HG02763 (cell line): ENCODE measurements at regions not wholly inside any gene's neighbourhood (a gene's known extent, or its start where the extent isn't known, plus 50 kb on each side); places are given as distances from the start of the nearest gene placed in this dataset.

Experiments used
- ATAC-seq: cut with Tn5 transposase; IDR thresholded peaks from one replicate; pipeline ENCODE4 v1.9.1; 2021; ENCODE audit warnings: mild to moderate bottlenecking, moderate library complexity; ENCODE audit not compliant: unreplicated experiment

DNA sequence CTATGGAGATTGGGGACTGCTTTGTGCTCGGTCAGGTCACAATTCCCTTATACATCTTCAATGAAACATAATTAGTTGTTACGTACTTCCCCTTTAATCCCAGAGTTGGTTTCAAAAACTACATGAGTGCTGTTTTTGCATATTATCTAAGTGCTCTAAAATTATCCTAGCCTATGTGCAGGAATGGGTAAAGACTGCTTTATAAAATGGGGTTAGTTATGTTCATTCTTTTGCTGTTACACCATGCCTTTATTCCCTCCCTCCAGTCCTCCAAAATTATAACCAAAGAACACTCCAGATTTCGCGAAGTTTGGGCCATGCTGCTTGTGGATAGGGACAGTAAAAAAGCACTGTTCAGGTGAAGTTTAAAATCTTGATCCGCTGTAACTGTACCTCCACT is 173.9 kb upstream of the SNX7 start:
- ATAC-seq = no peak

DNA sequence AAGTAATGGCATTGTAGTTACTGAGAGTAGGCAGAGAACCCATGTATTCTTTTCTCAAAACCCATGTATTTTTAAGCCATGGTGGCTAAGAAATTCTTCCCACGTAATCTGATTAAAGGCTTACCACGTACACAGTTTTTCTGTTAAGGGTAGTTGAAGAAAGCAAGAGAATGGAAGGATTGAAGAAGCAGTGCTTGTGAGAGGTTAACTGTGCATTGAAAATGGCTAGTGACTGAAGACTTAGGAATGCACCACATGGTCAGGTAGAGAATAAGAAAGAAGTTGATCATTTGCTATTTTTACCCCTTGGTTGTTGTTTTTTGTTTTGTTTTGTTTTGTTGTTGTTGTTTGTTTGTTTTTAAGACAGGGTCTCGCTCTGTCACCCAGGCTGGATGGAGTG is 178.9 kb upstream of the SNX7 start:
- ATAC-seq = no peak

DNA sequence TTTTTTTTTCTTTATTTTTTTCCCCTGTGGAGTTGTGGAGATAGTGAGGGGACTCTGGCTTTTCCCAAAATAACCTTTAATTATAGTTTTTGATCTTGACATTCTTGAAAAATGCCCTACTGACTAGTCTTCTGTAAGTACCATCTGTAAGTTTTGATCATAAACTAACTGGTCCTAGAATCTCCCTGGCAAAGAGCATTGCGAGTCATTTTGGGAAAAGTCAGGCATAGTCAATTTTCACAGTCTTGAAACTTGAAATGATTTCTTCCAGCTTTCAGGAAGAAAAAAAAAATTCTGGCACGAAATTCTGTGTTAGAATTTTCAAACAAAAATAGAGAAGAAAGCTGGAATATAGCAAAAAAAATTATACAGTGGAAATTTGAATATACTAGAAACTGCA is 181.2 kb upstream of the SNX7 start:
- no peak for ATAC-seq

DNA sequence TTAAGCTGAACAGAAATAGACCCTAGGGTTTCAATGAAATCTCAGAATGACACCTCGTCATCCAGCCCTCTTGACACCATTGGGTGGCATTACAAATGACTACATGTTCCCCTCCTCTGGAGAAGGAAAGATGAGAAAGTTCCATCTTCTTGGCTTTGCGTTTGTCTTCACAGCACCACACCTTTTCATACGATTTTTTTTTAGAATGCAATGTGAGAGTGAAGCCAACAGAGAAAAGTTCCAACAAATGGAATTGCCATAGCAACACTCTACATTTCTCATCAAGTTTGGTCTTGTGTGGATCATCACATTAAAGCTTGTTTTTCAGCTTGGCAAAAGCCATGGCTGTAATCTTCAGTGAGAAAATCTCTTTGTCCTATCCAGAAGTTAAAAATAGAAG is 183.4 kb upstream of the SNX7 start:
- ATAC-seq = no peak

DNA sequence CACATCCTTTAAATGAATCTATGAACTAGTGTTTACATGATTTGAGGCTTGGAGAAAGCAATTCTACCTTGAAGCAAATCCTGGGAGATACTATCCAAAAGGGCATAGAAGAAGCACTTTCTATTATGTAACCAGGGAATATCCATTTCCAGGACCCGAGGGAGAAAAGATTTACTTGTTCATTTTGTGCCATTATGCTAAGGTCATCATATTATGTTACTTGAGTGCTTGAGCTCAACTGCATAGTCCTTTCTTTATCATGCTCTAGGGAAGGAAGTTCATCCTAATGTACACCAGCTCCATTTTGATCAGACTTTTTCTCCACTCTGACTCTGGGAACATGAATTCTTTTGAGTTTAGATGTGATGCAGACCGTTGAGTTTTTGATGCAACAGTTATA is 188.6 kb upstream of the SNX7 start:
- ATAC-seq = no peak

DNA sequence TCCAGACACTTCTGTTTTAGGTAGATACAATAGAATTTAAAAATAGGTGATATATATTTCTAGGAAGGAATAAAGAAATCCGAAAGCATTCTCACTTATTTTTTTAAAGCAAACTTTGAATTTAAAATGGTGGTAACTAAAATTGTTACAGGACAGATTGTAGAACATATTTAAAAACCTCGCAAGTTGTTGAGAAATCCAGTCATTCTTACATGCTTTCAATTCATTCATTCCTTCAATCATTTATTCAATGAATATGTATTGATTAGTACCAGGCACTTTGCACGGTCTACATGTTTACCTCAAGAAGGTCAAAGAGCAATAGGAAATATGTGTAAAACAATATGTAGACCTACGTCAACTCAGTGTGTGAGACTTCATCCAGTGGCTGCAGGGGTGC is 189.9 kb upstream of the SNX7 start:
- ATAC-seq = no peak

- no peak for ATAC-seq
These were observed 193.3 kb upstream of the SNX7 start for GRCh38 chr1:98468111-98468717.

- ATAC-seq = no peak
These were observed 193.9 kb upstream of the SNX7 start for GRCh38 chr1:98467586-98467985.

DNA sequence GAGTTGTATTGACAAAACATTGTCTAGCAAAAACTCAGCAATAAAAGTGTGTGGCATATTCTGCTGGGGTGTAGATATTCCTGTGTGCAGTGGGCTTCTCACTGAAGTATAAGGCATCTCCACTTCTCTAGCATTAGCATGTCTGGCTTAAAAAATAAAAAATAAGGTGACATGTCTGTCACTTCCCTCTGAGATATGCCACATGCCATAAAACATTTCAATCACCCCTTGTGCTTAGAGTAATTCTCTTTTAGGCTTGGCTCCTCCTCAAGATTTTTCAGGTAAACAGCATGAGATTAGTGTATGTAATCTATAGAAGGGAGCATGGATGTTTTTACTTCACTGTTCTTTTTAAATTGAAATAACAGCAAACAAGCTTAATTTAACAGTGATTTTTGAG is 194.4 kb upstream of the SNX7 start:
- ATAC-seq = no peak

- ATAC-seq = no peak
These were observed 199.6 kb upstream of the SNX7 start for GRCh38 chr1:98461873-98462385.

DNA sequence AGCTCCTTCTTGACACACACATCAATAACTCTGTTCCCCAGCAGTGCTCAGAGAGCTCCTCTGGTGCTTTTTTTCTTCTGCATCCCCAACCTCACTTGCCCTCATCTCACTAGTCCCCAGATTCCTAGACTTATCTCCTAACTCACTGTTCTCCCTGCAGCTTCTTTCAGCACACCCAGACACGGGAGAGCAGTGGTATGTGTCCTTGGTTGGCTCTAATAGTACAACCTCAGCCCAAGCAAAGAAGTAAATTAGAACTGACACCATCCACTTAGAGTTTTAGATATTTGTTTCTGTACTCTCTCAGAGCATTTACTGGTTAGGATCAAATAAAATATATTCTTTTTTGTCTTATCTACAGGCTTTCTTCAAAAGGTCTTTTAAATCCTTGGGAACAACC is 201.4 kb upstream of the SNX7 start:
- ATAC-seq = no peak

DNA sequence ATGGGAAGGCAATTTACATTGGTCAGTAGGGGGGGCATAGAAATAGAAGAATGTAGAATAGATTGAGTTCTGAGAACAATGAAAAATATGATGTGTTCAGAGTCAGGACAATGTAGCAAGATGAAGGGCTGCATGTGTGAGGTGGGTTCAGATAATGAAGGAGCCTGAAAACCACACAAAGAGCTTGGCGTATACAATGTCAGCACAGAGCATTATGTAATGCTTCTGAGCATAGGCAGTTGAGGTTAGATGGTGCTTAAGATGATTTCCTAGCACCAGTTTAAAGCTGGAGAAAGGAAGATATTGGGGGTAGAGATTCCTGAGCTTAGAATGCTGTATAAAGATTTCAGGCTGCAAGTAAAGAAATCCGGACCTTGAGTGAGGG is 202.0 kb upstream of the SNX7 start:
- no peak for ATAC-seq

DNA sequence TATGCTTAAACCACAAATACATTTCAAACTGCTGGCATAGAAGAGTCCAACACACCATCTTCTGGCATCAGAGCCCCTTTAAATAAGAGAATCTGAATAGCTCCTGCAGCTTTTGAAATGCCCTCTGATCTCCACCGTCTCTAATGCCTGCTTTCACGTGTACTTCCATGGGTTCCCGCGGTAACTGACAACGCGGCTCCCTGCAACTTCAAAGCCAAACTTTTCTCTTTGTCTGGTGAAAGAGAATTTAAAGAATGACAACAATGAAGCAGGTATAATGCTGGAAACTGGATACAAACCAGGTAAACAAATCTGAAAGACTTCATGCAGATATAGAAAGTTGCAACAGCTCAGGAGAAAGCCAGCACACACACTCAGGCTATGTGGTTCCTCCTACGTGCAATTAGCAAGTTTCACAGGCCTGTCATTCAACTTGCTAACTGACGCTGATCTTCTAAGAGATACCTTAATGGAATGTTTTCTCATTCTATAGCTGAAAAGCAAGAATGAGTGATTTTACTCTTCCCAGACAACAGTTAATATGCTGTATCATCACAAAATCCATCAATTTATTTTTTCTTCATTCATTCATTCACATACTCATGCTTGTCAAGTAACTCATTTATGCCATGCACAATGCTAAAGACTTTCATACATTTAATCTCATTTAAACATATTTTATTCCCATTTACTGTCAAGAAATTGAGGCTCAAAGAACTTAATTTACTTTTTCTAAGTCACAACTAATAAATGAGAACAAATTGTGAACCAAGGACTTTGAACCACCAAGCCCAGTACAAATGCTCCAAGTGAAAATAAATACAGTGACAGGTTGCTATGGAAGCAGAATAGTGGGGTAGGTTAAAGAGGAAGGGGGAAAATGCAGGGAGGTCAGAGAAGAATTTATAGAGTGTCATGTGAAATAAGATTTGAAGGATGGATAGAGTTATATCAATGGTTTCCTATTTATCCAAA is 202.7 kb upstream of the SNX7 start:
- no peak for ATAC-seq

DNA sequence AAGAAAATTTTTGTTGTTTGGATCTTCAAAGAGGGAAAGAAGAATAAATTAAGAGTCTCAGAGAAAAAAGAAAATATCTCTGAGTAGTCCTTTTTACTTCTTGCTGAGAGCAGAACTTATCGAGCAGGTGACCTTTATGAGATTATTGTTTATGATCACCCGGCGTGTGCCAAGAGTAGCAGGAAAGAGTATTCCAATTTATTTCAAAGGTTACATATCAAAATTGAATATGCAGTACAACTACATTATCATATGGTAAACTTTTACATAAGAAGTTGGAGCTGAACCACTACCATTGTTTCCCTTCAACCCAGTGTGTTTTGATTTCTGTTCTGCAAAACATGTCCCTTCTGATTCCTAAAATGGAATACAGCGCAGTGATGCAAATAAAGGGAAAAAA is 204.3 kb upstream of the SNX7 start:
- no peak for ATAC-seq

DNA sequence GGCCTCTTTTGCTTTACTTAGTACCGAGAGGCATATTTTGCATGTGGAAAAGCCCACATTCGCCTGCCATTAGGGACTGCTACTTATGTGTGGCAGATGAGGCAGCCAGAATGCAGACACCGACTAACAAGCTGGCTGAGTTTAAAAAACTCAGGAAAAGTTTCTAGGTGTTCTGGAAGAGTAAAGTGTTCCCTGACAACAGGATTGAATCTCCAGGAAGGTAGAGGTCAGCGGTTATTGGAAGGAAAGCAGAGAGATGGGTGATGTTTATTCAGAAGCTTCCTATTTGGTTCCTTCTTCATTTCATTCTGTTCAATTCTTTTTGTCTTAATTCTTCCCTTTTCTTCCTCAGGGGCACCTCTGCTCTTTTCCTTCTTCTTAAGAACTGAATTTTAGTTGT is 206.9 kb upstream of the SNX7 start:
- no peak for ATAC-seq

DNA sequence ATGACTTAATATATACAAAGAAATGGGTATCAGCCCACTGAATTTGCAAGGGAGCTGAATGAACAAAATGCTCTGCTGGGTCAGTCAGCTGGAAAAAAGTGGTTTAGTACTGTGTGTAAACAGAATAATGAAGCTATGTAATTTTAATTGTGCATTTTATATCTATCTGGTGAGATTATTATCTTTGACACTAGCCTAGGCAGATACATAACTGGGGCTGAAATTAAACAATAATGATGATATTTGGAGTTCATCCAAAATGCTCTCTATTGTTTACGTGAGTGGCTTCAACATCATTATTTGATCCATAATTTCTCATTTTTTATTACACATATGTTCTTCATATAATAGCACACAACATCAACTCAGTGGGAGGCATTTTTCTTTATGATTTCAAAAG is 208.5 kb upstream of the SNX7 start:
- ATAC-seq = no peak

- no peak for ATAC-seq
These were observed 209.4 kb upstream of the SNX7 start for GRCh38 chr1:98452162-98452561.

- ATAC-seq = no peak
These were observed 220.2 kb upstream of the SNX7 start for GRCh38 chr1:98441281-98441680.

GRCh38 chr1:98439471-98439870 is 222.1 kb upstream of the SNX7 start:
- ATAC-seq = no peak

DNA sequence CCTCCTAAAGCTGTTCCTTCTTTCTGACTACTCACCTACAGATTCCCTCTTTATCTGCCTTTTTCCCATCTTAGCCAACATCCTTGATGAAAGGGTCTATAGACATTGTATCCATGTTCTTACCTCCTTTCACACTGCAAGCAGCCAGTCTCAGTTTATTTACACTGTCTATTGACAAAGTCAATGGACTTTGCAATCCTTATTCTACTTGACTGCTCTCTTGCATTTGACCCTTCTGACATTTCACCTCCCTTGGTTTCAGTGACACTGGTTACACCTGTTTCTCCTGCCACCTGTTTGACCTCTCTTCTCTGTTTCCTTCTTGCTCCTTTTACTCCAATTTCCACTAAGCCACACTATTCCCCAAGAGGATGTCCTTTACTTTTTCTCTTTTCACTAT is 224.0 kb upstream of the SNX7 start:
- no peak for ATAC-seq

GRCh38 chr1:98437011-98437410 is 224.5 kb upstream of the SNX7 start:
- no peak for ATAC-seq

DNA sequence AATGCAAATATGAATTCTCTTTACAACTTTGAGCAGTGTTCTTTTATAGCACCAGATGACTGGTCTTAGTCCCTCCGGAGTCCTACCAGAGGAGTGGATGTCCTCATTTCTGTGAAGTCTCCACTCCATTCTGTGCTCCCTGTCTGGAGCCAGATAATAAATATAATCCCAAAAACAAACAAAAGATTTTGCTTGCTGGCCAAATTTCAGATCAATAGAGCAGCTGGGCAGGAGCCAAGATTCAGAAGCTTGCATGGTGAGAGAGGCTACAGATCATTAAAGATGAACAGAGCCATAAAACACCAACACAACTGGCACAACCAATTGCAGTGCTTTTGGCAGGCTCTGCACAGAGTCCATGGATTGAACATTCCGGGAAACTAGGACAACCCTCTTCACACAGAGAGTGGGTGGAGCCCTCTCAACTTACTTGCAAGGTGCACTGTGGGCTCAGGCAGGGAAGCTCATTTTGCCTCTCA is 231.5 kb upstream of the SNX7 start:
- ATAC-seq = no peak
